ENCODE measurements at regions not wholly inside any gene's neighbourhood (a gene's known extent, or its start where the extent isn't known, plus 50 kb on each side); places are given as distances from the start of the nearest gene placed in this dataset.

DNA sequence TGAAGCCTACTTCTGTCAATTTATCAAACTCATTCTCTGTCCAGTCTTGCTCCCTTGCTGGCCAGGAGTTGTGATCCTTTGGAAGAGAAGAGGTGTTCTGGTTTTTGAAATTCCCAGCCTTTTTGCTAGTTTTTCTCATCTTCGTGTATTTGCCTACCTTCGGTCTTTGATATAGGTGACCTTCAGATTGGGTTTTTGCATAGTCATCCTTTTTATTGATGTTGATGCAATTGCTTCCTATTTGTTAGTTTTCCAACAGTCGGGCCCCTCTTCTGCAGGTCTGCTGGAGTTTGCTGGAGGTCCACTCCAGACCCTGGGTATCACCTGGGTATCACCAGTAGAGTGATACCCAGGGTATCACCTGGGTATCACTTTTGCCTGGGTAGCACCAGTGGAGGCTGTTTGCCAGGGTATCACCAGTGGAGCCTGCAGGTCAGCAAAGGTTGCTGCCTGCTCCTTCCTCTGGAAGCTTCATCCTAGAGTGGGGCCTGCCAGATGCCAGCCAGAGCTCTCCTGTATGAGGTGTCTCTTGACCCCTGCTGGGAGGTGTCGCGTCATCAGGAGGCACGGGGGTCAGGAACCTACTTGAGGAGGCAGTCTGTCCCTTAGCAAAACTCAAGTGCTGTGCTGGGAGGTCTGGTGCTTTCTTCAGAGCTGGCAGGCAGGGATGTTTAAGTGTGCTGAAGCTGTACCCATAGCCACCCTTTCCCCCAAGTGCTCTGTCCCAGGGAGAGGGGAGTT is 684.2 kb downstream of the PCDH18 start:
- Mint-ChIP-seq H3K27ac (ENCODE audit: unreplicated experiment) (no peak overlapping the region), H3K9me3 (ENCODE audit: unreplicated experiment) (peaks cover 33% of the 10 kb centered on the region), H3K27me3 (ENCODE audit: unreplicated experiment) (no peaks in the 10 kb centered on the region), H3K36me3 (ENCODE audit: unreplicated experiment) (peaks cover 2% of the 10 kb centered on the region), H3K4me3 (ENCODE audit: unreplicated experiment) (no peak overlapping the region), H3K4me1 (ENCODE audit: unreplicated experiment) (no peaks in the 10 kb centered on the region)
- no peak for TF ChIP-seq CTCF (IDR thresholded peaks at IDR 0.05)
- DNase-seq (ENCODE audit: extremely low spot score, unreplicated experiment), result no peak

GRCh38 chr4:136841526-136841925 is 690.8 kb downstream of the PCDH18 start:
- no peak for TF ChIP-seq CTCF (IDR thresholded peaks at IDR 0.05)
- H3K36me3 Mint-ChIP-seq (ENCODE audit: unreplicated experiment), result peaks cover 2% of the 10 kb centered on the region
- H3K27me3 Mint-ChIP-seq (ENCODE audit: unreplicated experiment), result no peaks in the 10 kb centered on the region
- H3K4me3 Mint-ChIP-seq (ENCODE audit: unreplicated experiment), result no peak overlapping the region
- no peak overlapping the region for H3K27ac Mint-ChIP-seq (ENCODE audit: unreplicated experiment)
- no peak for DNase-seq (ENCODE audit: extremely low spot score, unreplicated experiment)
- H3K9me3 Mint-ChIP-seq (ENCODE audit: unreplicated experiment), result peaks cover 26% of the 10 kb centered on the region
- H3K4me1 Mint-ChIP-seq (ENCODE audit: unreplicated experiment), result no peaks in the 10 kb centered on the region

- Mint-ChIP-seq H3K27me3 (ENCODE audit: unreplicated experiment) (no peaks in the 10 kb centered on the region), H3K36me3 (ENCODE audit: unreplicated experiment) (no peaks in the 10 kb centered on the region), H3K4me1 (ENCODE audit: unreplicated experiment) (no peaks in the 10 kb centered on the region), H3K9me3 (ENCODE audit: unreplicated experiment) (peaks cover 4% of the 10 kb centered on the region), H3K4me3 (ENCODE audit: unreplicated experiment) (no peak overlapping the region), H3K27ac (ENCODE audit: unreplicated experiment) (no peak overlapping the region)
- no peak for TF ChIP-seq CTCF (IDR thresholded peaks at IDR 0.05)
- DNase-seq (ENCODE audit: extremely low spot score, unreplicated experiment), result no peak
These were observed 693.7 kb downstream of the PCDH18 start for GRCh38 chr4:136838607-136839006.

DNA sequence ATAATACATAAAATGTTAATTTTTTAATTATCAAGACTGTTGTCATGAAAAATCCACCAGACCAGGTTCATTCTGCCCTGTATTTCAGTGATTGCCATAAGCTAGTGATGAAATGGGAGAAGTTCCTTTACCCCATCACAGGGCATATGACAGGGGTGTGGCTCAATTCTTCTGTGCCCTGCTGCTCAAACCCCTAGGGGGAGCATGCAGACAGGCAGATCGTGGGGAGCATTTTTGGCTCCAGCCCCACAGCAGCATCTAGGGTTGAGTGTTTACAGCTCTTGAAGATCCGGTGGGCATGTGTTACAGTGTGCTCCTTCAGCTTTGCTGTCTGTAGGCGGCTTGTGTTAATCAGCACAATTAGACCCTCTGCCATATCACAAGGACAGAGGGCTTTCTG is 700.7 kb downstream of the PCDH18 start:
- H3K27ac Mint-ChIP-seq (ENCODE audit: unreplicated experiment), result no peak overlapping the region
- no peaks in the 10 kb centered on the region for H3K36me3 Mint-ChIP-seq (ENCODE audit: unreplicated experiment)
- no peak for TF ChIP-seq CTCF (IDR thresholded peaks at IDR 0.05)
- no peaks in the 10 kb centered on the region for H3K27me3 Mint-ChIP-seq (ENCODE audit: unreplicated experiment)
- no peak for DNase-seq (ENCODE audit: extremely low spot score, unreplicated experiment)
- H3K9me3 Mint-ChIP-seq (ENCODE audit: unreplicated experiment), result peaks cover 7% of the 10 kb centered on the region
- no peaks in the 10 kb centered on the region for H3K4me1 Mint-ChIP-seq (ENCODE audit: unreplicated experiment)
- H3K4me3 Mint-ChIP-seq (ENCODE audit: unreplicated experiment), result no peak overlapping the region

DNA sequence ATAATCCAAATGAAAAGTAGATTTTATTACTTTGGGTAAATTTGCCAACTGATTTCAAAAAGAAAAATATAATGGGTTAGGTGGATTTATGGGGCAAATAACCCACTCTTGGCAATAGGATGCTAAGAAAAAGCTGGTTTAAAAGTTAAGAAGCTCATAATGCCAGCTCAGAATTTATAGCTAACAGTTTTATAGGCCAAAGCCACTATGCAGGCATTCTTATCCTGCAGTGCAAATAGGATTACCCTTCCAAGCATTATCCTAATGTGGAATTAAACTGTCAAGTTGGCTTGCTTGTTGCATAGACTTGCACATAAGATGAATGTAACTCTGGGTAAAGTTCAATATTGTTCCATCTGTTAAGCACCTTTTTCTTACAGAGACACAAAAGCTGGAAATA is 703.0 kb downstream of the PCDH18 start:
- no peaks in the 10 kb centered on the region for H3K36me3 Mint-ChIP-seq (ENCODE audit: unreplicated experiment)
- H3K27ac Mint-ChIP-seq (ENCODE audit: unreplicated experiment), result no peak overlapping the region
- no peak overlapping the region for H3K4me3 Mint-ChIP-seq (ENCODE audit: unreplicated experiment)
- no peaks in the 10 kb centered on the region for H3K27me3 Mint-ChIP-seq (ENCODE audit: unreplicated experiment)
- peaks cover 7% of the 10 kb centered on the region for H3K9me3 Mint-ChIP-seq (ENCODE audit: unreplicated experiment)
- no peaks in the 10 kb centered on the region for H3K4me1 Mint-ChIP-seq (ENCODE audit: unreplicated experiment)
- TF ChIP-seq CTCF (IDR thresholded peaks at IDR 0.05), result no peak
- DNase-seq (ENCODE audit: extremely low spot score, unreplicated experiment), result no peak
